Right lobe of liver (tissue), 4 donors: ENCODE measurements at regions not wholly inside any gene's neighbourhood (a gene's known extent, or its start where the extent isn't known, plus 50 kb on each side); places are given as distances from the start of the nearest gene placed in this dataset.

Experiments used
- POLR2A ChIP-seq: fragments of 450-650 bp; IDR thresholded peaks from one replicate; pipeline ENCODE4 v1.6.1; 2017; ENCODE audit warnings: antibody characterized with exemption, mild to moderate bottlenecking
- TF ChIP-seq, protein P1 (sequence below), 4 donors: fragments of 200-600 bp in 3 of 4; fragments of 450-650 bp in 1 of 4; IDR thresholded peaks; one replicate each; pipeline versions ENCODE4 v1.5.1 to v1.8.0; 2016 to 2022; ENCODE audit warnings: antibody characterized with exemption in 4 of 4, mild to moderate bottlenecking in 2 of 4
- donor health status: DM: no; HTN: no; CAD: no.
- donor health status: DM: no; HTN: no; CAD: no.
- donor health status: DM: no; HTN: yes; CAD: no.

DNA sequence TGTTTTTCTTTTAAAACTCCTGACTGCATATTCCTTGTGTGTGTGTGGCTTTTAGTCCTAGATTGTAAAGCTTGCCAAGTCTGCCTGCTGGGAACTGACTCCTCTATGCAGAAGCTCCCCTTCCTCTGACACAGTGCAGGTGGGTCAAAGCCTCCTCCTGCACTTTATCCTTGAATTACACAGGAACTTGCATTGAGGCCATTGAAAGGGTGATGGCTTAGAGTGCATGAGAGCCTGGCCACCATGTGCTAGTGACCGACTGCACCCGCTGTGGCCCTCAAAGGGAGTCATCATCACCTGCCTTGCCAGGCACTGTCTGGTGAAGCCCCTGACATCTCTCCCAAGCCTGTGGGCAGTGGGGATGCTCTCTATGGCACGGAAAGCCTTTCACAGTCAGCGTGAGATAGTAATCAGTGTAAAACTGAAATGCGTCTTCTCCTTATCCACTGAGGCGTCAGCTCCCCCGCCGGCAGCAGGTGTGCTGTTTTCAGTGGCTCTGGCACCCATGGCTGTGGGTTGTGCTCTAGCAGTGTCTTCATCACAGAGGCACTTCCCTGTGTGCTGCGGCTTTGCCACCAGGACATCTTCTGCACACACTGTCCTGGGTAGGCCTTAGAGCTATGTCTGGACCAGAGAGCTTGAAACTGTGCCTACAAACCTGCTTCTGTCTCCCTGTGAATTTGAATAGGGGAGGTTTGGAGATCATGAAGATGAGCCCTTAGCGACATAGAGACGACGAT is 87.9 kb downstream of the THBS2 start:
- no peak for TF ChIP-seq POLR2A
- TF ChIP-seq, protein P1, sequence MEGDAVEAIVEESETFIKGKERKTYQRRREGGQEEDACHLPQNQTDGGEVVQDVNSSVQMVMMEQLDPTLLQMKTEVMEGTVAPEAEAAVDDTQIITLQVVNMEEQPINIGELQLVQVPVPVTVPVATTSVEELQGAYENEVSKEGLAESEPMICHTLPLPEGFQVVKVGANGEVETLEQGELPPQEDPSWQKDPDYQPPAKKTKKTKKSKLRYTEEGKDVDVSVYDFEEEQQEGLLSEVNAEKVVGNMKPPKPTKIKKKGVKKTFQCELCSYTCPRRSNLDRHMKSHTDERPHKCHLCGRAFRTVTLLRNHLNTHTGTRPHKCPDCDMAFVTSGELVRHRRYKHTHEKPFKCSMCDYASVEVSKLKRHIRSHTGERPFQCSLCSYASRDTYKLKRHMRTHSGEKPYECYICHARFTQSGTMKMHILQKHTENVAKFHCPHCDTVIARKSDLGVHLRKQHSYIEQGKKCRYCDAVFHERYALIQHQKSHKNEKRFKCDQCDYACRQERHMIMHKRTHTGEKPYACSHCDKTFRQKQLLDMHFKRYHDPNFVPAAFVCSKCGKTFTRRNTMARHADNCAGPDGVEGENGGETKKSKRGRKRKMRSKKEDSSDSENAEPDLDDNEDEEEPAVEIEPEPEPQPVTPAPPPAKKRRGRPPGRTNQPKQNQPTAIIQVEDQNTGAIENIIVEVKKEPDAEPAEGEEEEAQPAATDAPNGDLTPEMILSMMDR (IDR thresholded peaks at IDR 0.05) = no peak
